Breast epithelium (tissue), 3 donors: ENCODE measurements at regions not wholly inside any gene's neighbourhood (a gene's known extent, or its start where the extent isn't known, plus 50 kb on each side); places are given as distances from the start of the nearest gene placed in this dataset.

ENCODE experiments used
- CTCF ChIP-seq, 3 donors: fragments of 450-650 bp; IDR thresholded peaks; one replicate each; pipeline ENCODE4 v1.5.1; 2016 to 2017; ENCODE audit warnings: antibody characterized with exemption in 3 of 3, mild to moderate bottlenecking in 3 of 3, moderate library complexity in 3 of 3
- POLR2A ChIP-seq: fragments of 450-650 bp; IDR thresholded peaks from one replicate; pipeline ENCODE4 v1.6.1; 2016; ENCODE audit warnings: antibody characterized with exemption, mild to moderate bottlenecking, moderate library complexity

- TF ChIP-seq CTCF (IDR thresholded peaks at IDR 0.05) (no peak), POLR2A (no peak)
These were observed 252.5 kb upstream of the TGFBR2 start for GRCh38 chr3:30353711-30354467.
